HUES6 (cell line): ENCODE measurements at regions not wholly inside any gene's neighbourhood (a gene's known extent, or its start where the extent isn't known, plus 50 kb on each side); places are given as distances from the start of the nearest gene placed in this dataset.

Source experiments
- H3K27ac ChIP-seq: 2 replicates; pipeline ENCODE4 v1.7.0; 2013; ENCODE audit warnings: low read depth, mild to moderate bottlenecking, low read length, inconsistent platforms
- H3K27me3 ChIP-seq: 2 replicates; pipeline ENCODE4 v1.6.1; 2013; ENCODE audit warnings: low read length; ENCODE audit not compliant: control insufficient read depth, insufficient read depth
- H3K36me3 ChIP-seq: 2 replicates; pipeline ENCODE4 v1.6.1; 2013; ENCODE audit warnings: low read length; ENCODE audit not compliant: control insufficient read depth, insufficient read depth
- H3K4me1 ChIP-seq: 2 replicates; pipeline ENCODE4 v1.6.1; 2013; ENCODE audit warnings: low read length; ENCODE audit not compliant: control insufficient read depth, insufficient read depth
- H3K4me3 ChIP-seq: 2 replicates; pipeline ENCODE4 v1.5.1; 2013; ENCODE audit warnings: low read depth, low read length
- H3K9ac ChIP-seq: one replicate; pipeline ENCODE4 v1.6.1; 2013; ENCODE audit warnings: mild to moderate bottlenecking, low read length
- H3K9me3 ChIP-seq: 2 replicates; pipeline ENCODE4 v1.6.1; 2013; ENCODE audit warnings: low read depth, low read length; ENCODE audit not compliant: control insufficient read depth, insufficient read depth

GRCh38 chr5:174288439-174288838 is 242.9 kb downstream of the NSG2 start:
- no peak overlapping the region for H3K4me3 ChIP-seq
- H3K9me3 ChIP-seq, result no peaks in the 10 kb centered on the region
- H3K27me3 ChIP-seq, result peaks cover 5% of the 10 kb centered on the region; the same call in 1 of the 2 replicates
- H3K9ac ChIP-seq, result no peak overlapping the region
- H3K27ac ChIP-seq, result no peak overlapping the region
- H3K4me1 ChIP-seq, result no peaks in the 10 kb centered on the region
- H3K36me3 ChIP-seq, result no peaks in the 10 kb centered on the region

GRCh38 chr5:174291162-174291561 is 245.7 kb downstream of the NSG2 start:
- H3K36me3 ChIP-seq, result no peaks in the 10 kb centered on the region
- no peak overlapping the region for H3K4me3 ChIP-seq
- H3K4me1 ChIP-seq, result no peaks in the 10 kb centered on the region
- H3K9ac ChIP-seq, result no peak overlapping the region
- H3K27ac ChIP-seq, result no peak overlapping the region
- H3K9me3 ChIP-seq, result no peaks in the 10 kb centered on the region
- H3K27me3 ChIP-seq, result no peaks in the 10 kb centered on the region

GRCh38 chr5:174292348-174292747 is 246.8 kb downstream of the NSG2 start:
- Histone ChIP-seq H3K27me3 (no peaks in the 10 kb centered on the region), H3K27ac (no peak overlapping the region), H3K9me3 (no peaks in the 10 kb centered on the region), H3K4me3 (no peak overlapping the region), H3K4me1 (no peaks in the 10 kb centered on the region), H3K9ac (no peak overlapping the region), H3K36me3 (no peaks in the 10 kb centered on the region)

GRCh38 chr5:174293006-174293405 is 247.5 kb downstream of the NSG2 start:
- H3K4me3 ChIP-seq, result no peak overlapping the region
- no peak overlapping the region for H3K9ac ChIP-seq
- no peaks in the 10 kb centered on the region for H3K9me3 ChIP-seq
- H3K36me3 ChIP-seq, result no peaks in the 10 kb centered on the region
- H3K27ac ChIP-seq, result no peak overlapping the region
- H3K4me1 ChIP-seq, result no peaks in the 10 kb centered on the region
- H3K27me3 ChIP-seq, result no peaks in the 10 kb centered on the region

DNA sequence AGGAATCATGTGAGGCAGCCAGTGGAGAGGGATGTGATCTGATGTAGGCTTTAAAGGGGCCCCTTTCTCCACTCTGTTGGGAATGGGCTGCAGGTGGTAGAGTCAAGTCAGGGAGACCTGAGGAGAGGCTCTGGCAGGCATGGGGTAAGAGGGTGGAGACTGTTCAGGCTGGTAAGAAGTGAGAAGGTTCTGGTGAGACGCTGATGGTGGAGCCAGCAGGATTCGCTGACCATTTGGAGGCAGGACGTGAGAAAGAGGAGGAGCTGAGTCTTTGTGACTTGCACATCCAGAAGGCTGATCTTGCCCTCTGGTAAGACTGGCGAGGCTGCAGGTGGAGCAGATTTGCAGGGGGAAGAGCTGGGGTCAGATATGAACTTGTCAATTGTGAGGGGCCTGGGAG is 248.0 kb downstream of the NSG2 start:
- no peaks in the 10 kb centered on the region for H3K27me3 ChIP-seq
- H3K27ac ChIP-seq, result no peak overlapping the region

GRCh38 chr5:174294891-174295620 is 249.6 kb downstream of the NSG2 start:
- no peak overlapping the region for H3K4me3 ChIP-seq
- no peak overlapping the region for H3K9ac ChIP-seq
- no peaks in the 10 kb centered on the region for H3K4me1 ChIP-seq
- H3K36me3 ChIP-seq, result no peaks in the 10 kb centered on the region
- no peaks in the 10 kb centered on the region for H3K9me3 ChIP-seq
- no peaks in the 10 kb centered on the region for H3K27me3 ChIP-seq
- no peak overlapping the region for H3K27ac ChIP-seq

More for the DNA sequence above, 248.0 kb downstream of the NSG2 start:
- Histone ChIP-seq H3K4me3 (no peak overlapping the region), H3K36me3 (no peaks in the 10 kb centered on the region), H3K9ac (no peak overlapping the region), H3K9me3 (no peaks in the 10 kb centered on the region), H3K4me1 (no peaks in the 10 kb centered on the region)

DNA sequence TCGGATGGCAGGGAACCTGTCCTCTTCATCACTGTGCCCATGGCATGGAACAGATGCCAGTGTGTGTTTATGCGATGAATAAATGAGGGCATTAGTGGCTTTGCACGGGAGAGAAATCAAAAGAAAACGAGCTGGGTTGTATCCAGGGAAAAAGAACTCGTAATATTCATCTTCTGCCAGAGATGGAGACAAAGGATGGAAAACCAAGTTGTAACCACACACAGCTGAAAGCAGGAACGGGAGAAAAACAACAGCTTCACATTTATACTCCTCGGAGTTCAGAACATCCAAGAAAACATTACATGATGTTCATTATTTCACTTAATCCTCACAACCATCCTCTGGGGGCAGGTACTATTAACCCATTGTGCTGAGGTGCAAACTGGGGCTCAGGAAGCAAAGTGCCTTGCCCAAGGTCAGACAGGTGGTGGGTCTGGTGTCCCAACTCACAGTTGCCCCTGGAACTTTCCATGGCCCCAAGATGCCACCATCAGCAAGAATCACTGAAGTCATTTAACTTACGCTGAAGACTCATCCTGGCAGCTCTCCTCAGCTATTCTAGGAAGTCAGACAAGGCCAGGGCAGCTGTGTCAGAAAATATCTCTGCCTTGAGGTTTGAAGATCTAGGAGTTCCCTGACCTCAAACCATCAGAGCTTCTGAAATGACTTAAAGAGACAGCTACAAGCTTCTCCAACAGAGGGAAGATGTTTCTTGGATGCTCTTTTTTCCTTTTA is 250.4 kb downstream of the NSG2 start:
- Histone ChIP-seq H3K27ac (no peak overlapping the region), H3K9me3 (no peaks in the 10 kb centered on the region), H3K4me1 (peaks cover 5% of the 10 kb centered on the region; the same call in 1 of the 2 replicates), H3K27me3 (no peaks in the 10 kb centered on the region), H3K4me3 (no peak overlapping the region), H3K36me3 (no peaks in the 10 kb centered on the region), H3K9ac (no peak overlapping the region)

DNA sequence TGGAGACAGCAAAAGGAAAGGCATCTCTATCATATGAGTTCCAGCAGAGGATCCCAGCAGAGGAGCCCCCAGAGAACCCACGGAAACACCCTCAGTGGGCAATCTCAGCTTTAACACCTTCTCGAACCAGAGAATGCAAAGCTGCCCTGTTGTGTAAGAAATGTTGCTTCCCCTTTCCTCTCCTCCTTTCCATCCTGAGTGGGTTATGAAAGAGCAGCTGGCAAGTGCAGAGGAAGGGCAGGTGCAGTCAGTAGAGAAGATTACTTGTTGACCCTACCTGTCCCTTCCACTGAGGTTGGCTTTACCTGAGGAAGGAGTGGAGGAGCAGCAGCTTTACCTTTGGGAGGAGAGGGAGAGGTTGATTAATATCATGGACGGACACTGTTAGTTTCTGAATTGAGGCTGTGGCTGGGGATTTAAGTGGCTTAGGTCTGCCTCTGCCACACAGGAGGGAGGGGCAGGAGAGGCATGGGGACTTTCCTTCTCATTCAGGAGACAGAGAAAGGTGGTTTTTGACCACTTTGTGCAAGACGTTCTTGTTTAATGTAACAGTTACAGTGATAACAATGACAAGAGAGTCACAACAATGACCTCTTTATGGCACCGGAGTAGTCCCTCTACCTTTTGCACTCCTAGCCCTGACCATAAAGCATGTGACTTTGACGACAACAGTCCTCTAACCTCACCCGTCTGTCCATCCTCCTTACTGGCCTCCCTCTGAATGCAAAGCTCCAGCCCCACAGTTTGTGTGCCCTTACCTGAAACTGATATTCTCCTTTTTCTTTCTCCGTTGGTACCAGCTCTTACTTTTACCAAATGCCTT is 254.8 kb downstream of the NSG2 start:
- Histone ChIP-seq H3K9ac (no peak overlapping the region), H3K9me3 (no peaks in the 10 kb centered on the region), H3K4me3 (no peak overlapping the region), H3K36me3 (no peaks in the 10 kb centered on the region), H3K27ac (no peak overlapping the region), H3K4me1 (peaks cover 11% of the 10 kb centered on the region), H3K27me3 (no peaks in the 10 kb centered on the region)

- H3K27me3 ChIP-seq, result no peaks in the 10 kb centered on the region
These were observed 255.6 kb downstream of the NSG2 start for GRCh38 chr5:174300941-174301761.

DNA sequence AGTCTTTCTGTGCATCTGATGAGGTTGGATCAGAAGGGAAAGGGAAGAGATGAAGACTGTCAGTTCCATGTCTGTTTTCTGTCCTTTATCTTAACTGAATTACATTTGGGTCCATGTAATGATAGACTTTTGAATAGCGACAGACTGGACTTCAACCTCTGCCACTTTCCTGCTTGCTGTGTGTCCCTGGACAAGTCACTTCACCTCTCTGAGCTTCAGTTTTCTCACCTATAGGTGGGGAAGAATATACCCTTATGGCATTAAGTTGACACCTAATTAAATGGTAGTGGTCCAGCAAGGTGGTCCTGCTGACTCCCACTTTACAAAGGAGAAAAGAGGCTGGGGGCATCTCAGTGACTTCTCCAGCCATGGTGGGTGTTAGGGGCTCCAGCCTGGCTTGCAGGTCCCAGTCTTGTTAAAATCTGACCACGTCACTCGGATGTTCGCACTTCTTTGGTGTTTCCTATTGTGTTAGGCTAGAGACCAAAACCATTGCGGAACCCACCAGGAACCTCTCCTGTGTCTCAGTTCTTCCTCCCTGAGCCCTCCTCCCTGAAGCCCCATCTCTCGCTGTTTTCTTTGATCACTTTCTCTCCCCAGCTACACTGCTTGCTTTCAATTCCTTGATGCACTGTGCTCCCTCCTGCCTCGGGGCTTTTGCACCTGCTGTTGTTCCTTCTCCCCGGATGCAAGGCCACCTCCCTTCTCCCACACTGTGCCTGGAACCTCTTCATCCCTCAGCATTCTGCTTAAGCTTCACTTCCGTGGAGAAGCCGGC is 256.5 kb downstream of the NSG2 start:
- Histone ChIP-seq H3K27me3 (no peaks in the 10 kb centered on the region), H3K4me3 (no peak overlapping the region)

More at GRCh38 chr5:174300941-174301761, 255.6 kb downstream of the NSG2 start:
- no peak overlapping the region for H3K4me3 ChIP-seq
- no peak overlapping the region for H3K9ac ChIP-seq
- H3K4me1 ChIP-seq, result peaks cover 14% of the 10 kb centered on the region
- H3K9me3 ChIP-seq, result no peaks in the 10 kb centered on the region
- H3K36me3 ChIP-seq, result no peaks in the 10 kb centered on the region
- H3K27ac ChIP-seq, result no peak overlapping the region

More for the DNA sequence above, 256.5 kb downstream of the NSG2 start:
- Histone ChIP-seq H3K27ac (no peak overlapping the region), H3K36me3 (no peaks in the 10 kb centered on the region), H3K9ac (no peak overlapping the region), H3K9me3 (no peaks in the 10 kb centered on the region), H3K4me1 (peaks cover 14% of the 10 kb centered on the region)
